ENCODE measurements at regions not wholly inside any gene's neighbourhood (a gene's known extent, or its start where the extent isn't known, plus 50 kb on each side); places are given as distances from the start of the nearest gene placed in this dataset.

- no CpG with 5 or more reads among the region's 4 CpGs for WGBS, 2 donors (ENCODE audit: extremely low coverage in 2 of 2, insufficient read length in 2 of 2, insufficient replicate concordance in 1 of 2)
- H3K23ac ChIP-seq (ENCODE audit: low read depth, low read length, poor library complexity): no peak overlapping the region
- H3K14ac ChIP-seq (ENCODE audit: low read length): no peak overlapping the region
These were observed 712.0 kb upstream of the PRMT6 start for GRCh38 chr1:106344494-106344893.

GRCh38 chr1:106360252-106360651 lies 696.2 kb upstream of the PRMT6 start:
- H3K79me1 ChIP-seq (ENCODE audit: low read depth, low read length): no peaks in the 10 kb centered on the region
- no peak overlapping the region for H3K4me3 ChIP-seq (ENCODE audit: low read length in 2 of 2)
- H3K27me3 ChIP-seq (ENCODE audit: control insufficient read depth in 3 of 3, insufficient read depth in 3 of 3, low read depth in 1 of 3, low read length in 3 of 3): no peaks in the 10 kb centered on the region
- no peak overlapping the region for H4K91ac ChIP-seq (ENCODE audit: low read depth, low read length, poor library complexity)
- no peak overlapping the region for H3K9ac ChIP-seq (ENCODE audit: low read depth, low read length, poor library complexity)
- H3K4me1 ChIP-seq (ENCODE audit: control insufficient read depth in 2 of 2, insufficient read depth in 1 of 2, low read depth in 1 of 2, low read length in 2 of 2): no peaks in the 10 kb centered on the region
- H2AK5ac ChIP-seq (ENCODE audit: low read depth, low read length): no peak overlapping the region
- H3K4me2 ChIP-seq (ENCODE audit: insufficient read depth, low read length, poor library complexity, severe bottlenecking): no peak overlapping the region
- H3K4ac ChIP-seq (ENCODE audit: low read length): no peak overlapping the region
- no peak overlapping the region for H2BK120ac ChIP-seq (ENCODE audit: low read depth, low read length)
- no peak for DNase-seq (ENCODE audit: low spot score)
- H3K18ac ChIP-seq (ENCODE audit: low read length): no peak overlapping the region
- no peak overlapping the region for H2AFZ ChIP-seq (ENCODE audit: low read length)
- no peak overlapping the region for H3K14ac ChIP-seq (ENCODE audit: low read length)
- no peak overlapping the region for H3K27ac ChIP-seq (replicated peaks; ENCODE audit: low read length)
- no CpG with 5 or more reads among the region's 2 CpGs for WGBS, 2 donors (ENCODE audit: extremely low coverage in 2 of 2, insufficient read length in 2 of 2, insufficient replicate concordance in 1 of 2)
- H2BK5ac ChIP-seq (ENCODE audit: low read length): no peak overlapping the region
- H2BK12ac ChIP-seq (ENCODE audit: low read length): no peak overlapping the region
- H3K9me3 ChIP-seq (replicated peaks in 1 of 2; ENCODE audit: control insufficient read depth in 2 of 2, insufficient read depth in 1 of 2, low read depth in 1 of 2, low read length in 2 of 2): no peaks in the 10 kb centered on the region
- H3K36me3 ChIP-seq (replicated peaks in 1 of 2; ENCODE audit: control insufficient read depth in 2 of 2, insufficient read depth in 2 of 2, low read length in 2 of 2): no peaks in the 10 kb centered on the region
- H2BK15ac ChIP-seq (ENCODE audit: low read length): no peak overlapping the region
- H4K8ac ChIP-seq (ENCODE audit: low read depth, low read length): no peak overlapping the region
- H3K23ac ChIP-seq (ENCODE audit: low read depth, low read length, poor library complexity): no peak overlapping the region

More at GRCh38 chr1:106344494-106344893, 712.0 kb upstream of the PRMT6 start:
- H3K4me1 ChIP-seq (ENCODE audit: control insufficient read depth in 2 of 2, insufficient read depth in 1 of 2, low read depth in 1 of 2, low read length in 2 of 2): no peaks in the 10 kb centered on the region
- no peak overlapping the region for H3K27ac ChIP-seq (replicated peaks; ENCODE audit: low read length)
- peak overlapping the region; percentile 75 for H2AFZ ChIP-seq (ENCODE audit: low read length)
- H3K18ac ChIP-seq (ENCODE audit: low read length): no peak overlapping the region
- no peak overlapping the region for H3K4ac ChIP-seq (ENCODE audit: low read length)
- DNase-seq (ENCODE audit: low spot score): no peak
- H3K9ac ChIP-seq (ENCODE audit: low read depth, low read length, poor library complexity): no peak overlapping the region
- no peak overlapping the region for H2BK120ac ChIP-seq (ENCODE audit: low read depth, low read length)
- no peaks in the 10 kb centered on the region for H3K27me3 ChIP-seq (ENCODE audit: control insufficient read depth in 3 of 3, insufficient read depth in 3 of 3, low read depth in 1 of 3, low read length in 3 of 3)
- no peak overlapping the region for H2AK5ac ChIP-seq (ENCODE audit: low read depth, low read length)
- H2BK12ac ChIP-seq (ENCODE audit: low read length): no peak overlapping the region
- H3K4me3 ChIP-seq (ENCODE audit: low read length in 2 of 2): no peak overlapping the region
- no peak overlapping the region for H2BK5ac ChIP-seq (ENCODE audit: low read length)
- no peaks in the 10 kb centered on the region for H3K36me3 ChIP-seq (replicated peaks in 1 of 2; ENCODE audit: control insufficient read depth in 2 of 2, insufficient read depth in 2 of 2, low read length in 2 of 2)
- peaks cover 0 to 2% of the 10 kb centered on the region in 2 donors for H3K9me3 ChIP-seq (replicated peaks in 1 of 2; ENCODE audit: control insufficient read depth in 2 of 2, insufficient read depth in 1 of 2, low read depth in 1 of 2, low read length in 2 of 2)
- no peak overlapping the region for H4K8ac ChIP-seq (ENCODE audit: low read depth, low read length)
- no peak overlapping the region for H2BK15ac ChIP-seq (ENCODE audit: low read length)
- no peaks in the 10 kb centered on the region for H3K79me1 ChIP-seq (ENCODE audit: low read depth, low read length)
- H3K4me2 ChIP-seq (ENCODE audit: insufficient read depth, low read length, poor library complexity, severe bottlenecking): no peak overlapping the region
- H4K91ac ChIP-seq (ENCODE audit: low read depth, low read length, poor library complexity): no peak overlapping the region

GRCh38 chr1:106366627-106367319 lies 689.7 kb upstream of the PRMT6 start:
- Histone ChIP-seq H3K27me3 (ENCODE audit: control insufficient read depth in 3 of 3, insufficient read depth in 3 of 3, low read depth in 1 of 3, low read length in 3 of 3) (no peaks in the 10 kb centered on the region), H3K36me3 (replicated peaks in 1 of 2; ENCODE audit: control insufficient read depth in 2 of 2, insufficient read depth in 2 of 2, low read length in 2 of 2) (no peaks in the 10 kb centered on the region), H2BK15ac (ENCODE audit: low read length) (no peak overlapping the region), H2BK120ac (ENCODE audit: low read depth, low read length) (no peak overlapping the region), H3K4me1 (ENCODE audit: control insufficient read depth in 2 of 2, insufficient read depth in 1 of 2, low read depth in 1 of 2, low read length in 2 of 2) (no peaks in the 10 kb centered on the region), H2AK5ac (ENCODE audit: low read depth, low read length) (no peak overlapping the region), H3K14ac (ENCODE audit: low read length) (no peak overlapping the region), H3K27ac (replicated peaks; ENCODE audit: low read length) (no peak overlapping the region), H3K18ac (ENCODE audit: low read length) (no peak overlapping the region), H4K8ac (ENCODE audit: low read depth, low read length) (no peak overlapping the region), H2BK12ac (ENCODE audit: low read length) (no peak overlapping the region), H3K4me3 (ENCODE audit: low read length in 2 of 2) (no peak overlapping the region), H4K91ac (ENCODE audit: low read depth, low read length, poor library complexity) (no peak overlapping the region), H3K4me2 (ENCODE audit: insufficient read depth, low read length, poor library complexity, severe bottlenecking) (no peak overlapping the region), H3K9me3 (replicated peaks in 1 of 2; ENCODE audit: control insufficient read depth in 2 of 2, insufficient read depth in 1 of 2, low read depth in 1 of 2, low read length in 2 of 2) (no peaks in the 10 kb centered on the region), H2BK5ac (ENCODE audit: low read length) (no peak overlapping the region), H3K79me1 (ENCODE audit: low read depth, low read length) (no peaks in the 10 kb centered on the region), H2AFZ (ENCODE audit: low read length) (no peak overlapping the region), H3K4ac (ENCODE audit: low read length) (no peak overlapping the region), H3K9ac (ENCODE audit: low read depth, low read length, poor library complexity) (no peak overlapping the region), H3K23ac (ENCODE audit: low read depth, low read length, poor library complexity) (no peak overlapping the region)
- no CpG with 5 or more reads among the region's 4 CpGs for WGBS, 2 donors (ENCODE audit: extremely low coverage in 2 of 2, insufficient read length in 2 of 2, insufficient replicate concordance in 1 of 2)
- DNase-seq (ENCODE audit: low spot score): no peak

GRCh38 chr1:106378261-106378660 lies 678.2 kb upstream of the PRMT6 start:
- Histone ChIP-seq H3K4me2 (ENCODE audit: insufficient read depth, low read length, poor library complexity, severe bottlenecking) (no peak overlapping the region), H2BK5ac (ENCODE audit: low read length) (no peak overlapping the region), H3K27me3 (ENCODE audit: control insufficient read depth in 3 of 3, insufficient read depth in 3 of 3, low read depth in 1 of 3, low read length in 3 of 3) (no peaks in the 10 kb centered on the region), H2BK12ac (ENCODE audit: low read length) (no peak overlapping the region), H3K9me3 (replicated peaks in 1 of 2; ENCODE audit: control insufficient read depth in 2 of 2, insufficient read depth in 1 of 2, low read depth in 1 of 2, low read length in 2 of 2) (no peaks in the 10 kb centered on the region), H2AK5ac (ENCODE audit: low read depth, low read length) (no peak overlapping the region), H3K9ac (ENCODE audit: low read depth, low read length, poor library complexity) (no peak overlapping the region), H3K23ac (ENCODE audit: low read depth, low read length, poor library complexity) (no peak overlapping the region), H3K36me3 (replicated peaks in 1 of 2; ENCODE audit: control insufficient read depth in 2 of 2, insufficient read depth in 2 of 2, low read length in 2 of 2) (no peaks in the 10 kb centered on the region), H4K8ac (ENCODE audit: low read depth, low read length) (no peak overlapping the region), H3K27ac (replicated peaks; ENCODE audit: low read length) (no peak overlapping the region), H3K4me1 (ENCODE audit: control insufficient read depth in 2 of 2, insufficient read depth in 1 of 2, low read depth in 1 of 2, low read length in 2 of 2) (no peaks in the 10 kb centered on the region), H2BK15ac (ENCODE audit: low read length) (no peak overlapping the region), H3K79me1 (ENCODE audit: low read depth, low read length) (no peaks in the 10 kb centered on the region), H2BK120ac (ENCODE audit: low read depth, low read length) (no peak overlapping the region), H4K91ac (ENCODE audit: low read depth, low read length, poor library complexity) (no peak overlapping the region), H2AFZ (ENCODE audit: low read length) (no peak overlapping the region), H3K4ac (ENCODE audit: low read length) (no peak overlapping the region), H3K18ac (ENCODE audit: low read length) (no peak overlapping the region), H3K4me3 (ENCODE audit: low read length in 2 of 2) (no peak overlapping the region), H3K14ac (ENCODE audit: low read length) (no peak overlapping the region)
- DNase-seq (ENCODE audit: low spot score): no peak
